Small intestine (tissue), 7 donors: ENCODE measurements at regions not wholly inside any gene's neighbourhood (a gene's known extent, or its start where the extent isn't known, plus 50 kb on each side); places are given as distances from the start of the nearest gene placed in this dataset.

ENCODE experiments used
- DNase-seq, 2 donors: peaks; one replicate each; pipeline versions ENCODE4 v3.0.0 to v3.0.0-alpha.2; 2013
- FAIRE-seq: peaks from 2 replicates; lab custom pipeline; 2012; peaks lifted over from hg19 to GRCh38; lab: Jason Lieb, UNC
- H3K27ac ChIP-seq, 3 donors: one replicate each; pipeline ENCODE4 v1.5.1; 2013; ENCODE audit warnings: low read length in 2 of 3, mild to moderate bottlenecking in 2 of 3, control low read depth in 1 of 3, inconsistent platforms in 1 of 3, low read depth in 1 of 3, moderate library complexity in 1 of 3
- H3K27me3 ChIP-seq, 3 donors: one replicate each; pipeline ENCODE4 v1.6.1; 2013; ENCODE audit warnings: low read length in 3 of 3, inconsistent platforms in 1 of 3; ENCODE audit not compliant: control insufficient read depth in 3 of 3, insufficient read depth in 3 of 3
- H3K36me3 ChIP-seq, 3 donors: one replicate each; pipeline ENCODE4 v1.6.1; 2013; ENCODE audit warnings: low read length in 3 of 3, inconsistent platforms in 1 of 3, low read depth in 1 of 3, mild to moderate bottlenecking in 1 of 3, moderate library complexity in 1 of 3; ENCODE audit not compliant: control insufficient read depth in 3 of 3, insufficient read depth in 2 of 3
- H3K4me1 ChIP-seq, 3 donors: one replicate each; pipeline ENCODE4 v1.6.1; 2013; ENCODE audit warnings: low read length in 2 of 3, inconsistent platforms in 1 of 3, low read depth in 1 of 3, mild to moderate bottlenecking in 1 of 3, moderate library complexity in 1 of 3; ENCODE audit not compliant: control insufficient read depth in 3 of 3, insufficient read depth in 2 of 3
- H3K4me3 ChIP-seq, 3 donors: one replicate each; pipeline ENCODE4 v1.5.1; 2013; ENCODE audit warnings: low read length in 3 of 3, control low read depth in 1 of 3, inconsistent platforms in 1 of 3, low read depth in 1 of 3, mild to moderate bottlenecking in 1 of 3, moderate library complexity in 1 of 3
- H3K9me3 ChIP-seq, 2 donors: one replicate each; pipeline ENCODE4 v1.6.1; 2013; ENCODE audit warnings: low read depth in 1 of 2, low read length in 1 of 2; ENCODE audit not compliant: control insufficient read depth in 2 of 2, insufficient read depth in 1 of 2
- WGBS, 3 donors: extraction: QIAGEN DNeasy Blood & Tissue Kit; methylation state at CpG; one replicate each; pipeline ENCODE4 v1.1.7; 2013; 5-methylcytosine and 5-hydroxymethylcytosine counted together
- donor health status: healthy with polysubstance abuse.
- donor health status: control.
- donor health status: control.
- donor health status: Bipolar disorder and iron deficiency.
- donor health status: healthy.

GRCh38 chr1:219757890-219758289 is 145.0 kb upstream of the ZC3H11B start:
- no peaks in the 10 kb centered on the region for H3K36me3 ChIP-seq
- H3K4me3 ChIP-seq = no peak overlapping the region
- no peaks in the 10 kb centered on the region for H3K27me3 ChIP-seq
- no peaks in the 10 kb centered on the region for H3K9me3 ChIP-seq
- DNase-seq (no peak), FAIRE-seq (no peak)
- H3K4me1 ChIP-seq = no peaks in the 10 kb centered on the region
- 33 to 52% (median 37%) methylated on average over 5 of the region's 5 CpGs for WGBS, 3 donors
- no peak overlapping the region for H3K27ac ChIP-seq

GRCh38 chr1:219755234-219755633 is 142.3 kb upstream of the ZC3H11B start:
- Histone ChIP-seq H3K36me3 (no peaks in the 10 kb centered on the region), H3K9me3 (no peaks in the 10 kb centered on the region), H3K4me3 (no peak overlapping the region), H3K27ac (no peak overlapping the region), H3K4me1 (no peaks in the 10 kb centered on the region), H3K27me3 (no peaks in the 10 kb centered on the region)
- no peak for DNase-seq
- 77 to 86% (median 80%) methylated on average over 3 of the region's 3 CpGs for WGBS, 3 donors
- FAIRE-seq = no peak

GRCh38 chr1:219754767-219755166 is 141.9 kb upstream of the ZC3H11B start:
- H3K9me3 ChIP-seq = no peaks in the 10 kb centered on the region
- no peak overlapping the region for H3K4me3 ChIP-seq
- no peaks in the 10 kb centered on the region for H3K27me3 ChIP-seq
- no peaks in the 10 kb centered on the region for H3K36me3 ChIP-seq
- no peaks in the 10 kb centered on the region for H3K4me1 ChIP-seq
- DNase-seq (no peak), FAIRE-seq (no peak)
- 69 to 72% (median 70%) methylated on average over 2 of the region's 2 CpGs for WGBS, 3 donors
- no peak overlapping the region for H3K27ac ChIP-seq

GRCh38 chr1:219753914-219754313 is 141.0 kb upstream of the ZC3H11B start:
- H3K4me3 ChIP-seq = no peak overlapping the region
- WGBS, 3 donors = 55 to 61% (median 58%) methylated on average over 4 of the region's 4 CpGs
- no peak overlapping the region for H3K27ac ChIP-seq
- DNase-seq = no peak
- no peaks in the 10 kb centered on the region for H3K36me3 ChIP-seq
- no peaks in the 10 kb centered on the region for H3K27me3 ChIP-seq
- no peak for FAIRE-seq
- H3K9me3 ChIP-seq = no peaks in the 10 kb centered on the region
- H3K4me1 ChIP-seq = no peaks in the 10 kb centered on the region

- 0 to 36% (median 7%) methylated on average over 1 of the region's 1 CpG for WGBS, 3 donors
- Histone ChIP-seq H3K4me3 (no peak overlapping the region), H3K27me3 (no peaks in the 10 kb centered on the region), H3K9me3 (no peaks in the 10 kb centered on the region), H3K27ac (no peak overlapping the region), H3K4me1 (no peaks in the 10 kb centered on the region), H3K36me3 (no peaks in the 10 kb centered on the region)
- no peak for FAIRE-seq
- DNase-seq = no peak
These were observed 139.7 kb upstream of the ZC3H11B start for GRCh38 chr1:219752645-219753044.

- H3K4me1 ChIP-seq = no peaks in the 10 kb centered on the region
- no peak overlapping the region for H3K4me3 ChIP-seq
- H3K9me3 ChIP-seq = no peaks in the 10 kb centered on the region
- H3K36me3 ChIP-seq = no peaks in the 10 kb centered on the region
- FAIRE-seq (no peak), DNase-seq (no peak)
- no peak overlapping the region for H3K27ac ChIP-seq
- H3K27me3 ChIP-seq = no peaks in the 10 kb centered on the region
These were observed 139.1 kb upstream of the ZC3H11B start for GRCh38 chr1:219751870-219752507.

GRCh38 chr1:219749370-219749769 is 136.5 kb upstream of the ZC3H11B start:
- FAIRE-seq (no peak), DNase-seq (no peak)
- H3K27me3 ChIP-seq = no peaks in the 10 kb centered on the region
- no peaks in the 10 kb centered on the region for H3K36me3 ChIP-seq
- no peak overlapping the region for H3K27ac ChIP-seq
- no peaks in the 10 kb centered on the region for H3K9me3 ChIP-seq
- WGBS, 3 donors = 46 to 65% (median 46%) methylated on average over 2 of the region's 2 CpGs
- no peak overlapping the region for H3K4me3 ChIP-seq
- no peaks in the 10 kb centered on the region for H3K4me1 ChIP-seq

- H3K36me3 ChIP-seq = no peaks in the 10 kb centered on the region
- H3K4me3 ChIP-seq = no peak overlapping the region
- H3K4me1 ChIP-seq = no peaks in the 10 kb centered on the region
- DNase-seq (no peak), FAIRE-seq (no peak)
- H3K9me3 ChIP-seq = no peaks in the 10 kb centered on the region
- no peak overlapping the region for H3K27ac ChIP-seq
- H3K27me3 ChIP-seq = no peaks in the 10 kb centered on the region
- 89 to 96% (median 94%) methylated on average over 2 of the region's 2 CpGs for WGBS, 3 donors
These were observed 133.2 kb upstream of the ZC3H11B start for GRCh38 chr1:219746141-219746540.
